Endothelial cell of umbilical vein (primary cell): ENCODE measurements at regions not wholly inside any gene's neighbourhood (a gene's known extent, or its start where the extent isn't known, plus 50 kb on each side); places are given as distances from the start of the nearest gene placed in this dataset.
"Not testable (repeated sequence)": the region's sequence is repeated elsewhere in the genome, so short reads cannot be mapped to it uniquely, and the experiment has no call there.

Experiments
- BruUV-seq: library from RNA; stranded (reverse); fragments of 400-500 nt; replicated peaks from 2 replicates; lab custom pipeline; 2021; lab: Mats Ljungman, UMichigan
- CTCF ChIA-PET: fragments of 300-600, 350-600 bp; sonication (Branson Sonifier 250); formaldehyde crosslinking; loops from one replicate; lab custom pipeline; 2021; ENCODE audit warnings: antibody characterized with exemption, inconsistent platforms; lab: Charles Lee
- POLR2A ChIA-PET: fragments of 300-600, 350-600 bp; sonication (Branson Sonifier 250); formaldehyde crosslinking; loops from one replicate; lab custom pipeline; 2021; ENCODE audit warnings: antibody characterized with exemption, inconsistent platforms; lab: Charles Lee
- DNase-seq: peaks from one replicate; pipeline ENCODE4 v3.0.0-alpha.2; 2011; ENCODE audit warnings: low read depth, low spot score
- FAIRE-seq: peaks from 2 replicates; lab custom pipeline; 2011; peaks lifted over from hg19 to GRCh38; lab: Jason Lieb, UNC
- H2AFZ ChIP-seq: 2 replicates; pipeline ENCODE4 v1.6.0; 2012; ENCODE audit warnings: low read depth, low read length, control low read depth, inconsistent platforms
- H3K27ac ChIP-seq: 2 replicates; pipeline ENCODE4 v1.5.1; 2011; ENCODE audit warnings: low read depth, mild to moderate bottlenecking, control low read depth, low read length, moderate library complexity; ENCODE audit not compliant: insufficient read depth
- H3K27me3 ChIP-seq, 2 experiments: 2 replicates each; pipeline versions ENCODE4 v1.6.0 to v1.6.1; 2011; ENCODE audit warnings: low read length in 2 of 2, mixed read lengths in 1 of 2; ENCODE audit not compliant: control insufficient read depth in 2 of 2, insufficient read depth in 2 of 2
- H3K36me3 ChIP-seq, 2 experiments: 2 replicates in 1 of 2; 3 replicates in 1 of 2; pipeline ENCODE4 v1.5.1; 2011; ENCODE audit warnings: low read length in 2 of 2, mild to moderate bottlenecking in 1 of 2, moderate library complexity in 1 of 2; ENCODE audit not compliant: control insufficient read depth in 2 of 2, insufficient read depth in 2 of 2; ENCODE audit errors: extremely low read depth in 1 of 2
- H3K4me1 ChIP-seq: 3 replicates; pipeline ENCODE4 v1.5.1; 2011; ENCODE audit warnings: mild to moderate bottlenecking, low read length; ENCODE audit not compliant: control insufficient read depth, insufficient read depth; ENCODE audit errors: extremely low read depth
- H3K4me2 ChIP-seq: 2 replicates; pipeline ENCODE4 v1.6.1; 2011; ENCODE audit warnings: low read length, control low read depth, mixed read lengths; ENCODE audit not compliant: insufficient read depth
- H3K4me3 ChIP-seq, 3 experiments: fragments of 200-600 bp in 1 of 3; sonication (generic), shearing (Covaris generic) in 1 of 3; replicated peaks in 1 of 3; 2 replicates each; pipeline ENCODE4 v1.5.1; 2011 to 2016; ENCODE audit warnings: control low read depth in 3 of 3, low read length in 3 of 3, mild to moderate bottlenecking in 2 of 3, inconsistent platforms in 1 of 3, low read depth in 1 of 3, moderate library complexity in 1 of 3; ENCODE audit not compliant: insufficient read depth in 1 of 3
- H3K79me2 ChIP-seq: 2 replicates; pipeline ENCODE4 v1.6.0; 2012; ENCODE audit warnings: low read length, inconsistent platforms; ENCODE audit not compliant: control insufficient read depth, insufficient read depth
- H3K9ac ChIP-seq: replicated peaks from 2 replicates; pipeline ENCODE3; 2011; ENCODE audit warnings: low read length, control low read depth; ENCODE audit not compliant: insufficient read depth; ENCODE audit errors: extremely low read depth
- H3K9me1 ChIP-seq: replicated peaks from 3 replicates; pipeline ENCODE4 v1.6.0; 2011; ENCODE audit warnings: mild to moderate bottlenecking, low read length; ENCODE audit not compliant: control insufficient read depth, insufficient read depth; ENCODE audit errors: extremely low read depth
- H3K9me3 ChIP-seq: replicated peaks from 2 replicates; pipeline ENCODE4 v1.5.1; 2012; ENCODE audit warnings: low read length, inconsistent platforms; ENCODE audit not compliant: control insufficient read depth, insufficient read depth
- H4K20me1 ChIP-seq: replicated peaks from 2 replicates; pipeline ENCODE3; 2011; ENCODE audit warnings: mild to moderate bottlenecking, low read length; ENCODE audit not compliant: control insufficient read depth, insufficient read depth; ENCODE audit errors: extremely low read depth
- EZH2 ChIP-seq: IDR thresholded peaks from 2 replicates; pipeline ENCODE4 v1.6.1; 2012; ENCODE audit warnings: borderline replicate concordance, low read depth, mild to moderate bottlenecking, moderate library complexity, low read length, inconsistent platforms; ENCODE audit not compliant: severe bottlenecking
- FOS ChIP-seq: IDR thresholded peaks from 2 replicates; pipeline ENCODE4 v1.6.1; 2011; ENCODE audit warnings: mild to moderate bottlenecking, low read length, moderate library complexity, borderline replicate concordance; ENCODE audit not compliant: insufficient read depth
- GATA2 ChIP-seq: IDR thresholded peaks from 2 replicates; pipeline ENCODE4 v1.7.0; 2011; ENCODE audit warnings: low read depth, mild to moderate bottlenecking, moderate library complexity, mixed read lengths, low read length; ENCODE audit not compliant: insufficient read length, insufficient read depth
- JUN ChIP-seq: IDR thresholded peaks from 2 replicates; pipeline ENCODE4 v1.6.1; 2011; ENCODE audit warnings: borderline replicate concordance, low read depth; ENCODE audit not compliant: insufficient read length, insufficient read depth
- MAX ChIP-seq: IDR thresholded peaks from 2 replicates; pipeline ENCODE4 v1.6.1; 2011; ENCODE audit not compliant: insufficient read depth, insufficient read length
- MYC ChIP-seq: IDR thresholded peaks from one replicate; pipeline ENCODE4 v1.6.1; 2011; ENCODE audit warnings: mild to moderate bottlenecking, low read depth, low read length
- POLR2A ChIP-seq: IDR thresholded peaks from 2 replicates; pipeline ENCODE4 v1.6.1; 2012; ENCODE audit warnings: low read depth, mild to moderate bottlenecking, control low read depth, low read length
- POLR2AphosphoS5 ChIP-seq: IDR thresholded peaks from 2 replicates; pipeline ENCODE4 v1.6.1; 2012; ENCODE audit warnings: low read depth, mild to moderate bottlenecking, control low read depth, low read length, moderate library complexity; ENCODE audit not compliant: insufficient read depth
- dilution Hi-C: fragments of 300-500 bp; cut with MboI; formaldehyde crosslinking; loops from one replicate; pipeline ENCODE4 v1.15.0; 2019; ENCODE audit warnings: low sequenced_read_pairs; ENCODE audit not compliant: extremely low pct_ligation_motif_present
- intact Hi-C: fragments of 100-400 bp; cut with micrococcal nuclease; formaldehyde crosslinking; loops from one replicate; pipeline ENCODE4 v1.10.0; 2022
- TF ChIP-seq, protein P1 (sequence below), 2 donors: IDR thresholded peaks; 1 replicate in 1 of 2; 2 replicates in 1 of 2; pipeline ENCODE4 v1.5.1; 2011; ENCODE audit warnings: low read length in 2 of 2, mild to moderate bottlenecking in 2 of 2, moderate library complexity in 2 of 2, control low read depth in 1 of 2, inconsistent platforms in 1 of 2, low read depth in 1 of 2; ENCODE audit not compliant: insufficient read depth in 1 of 2; ENCODE audit errors: extremely low read depth in 1 of 2

DNA sequence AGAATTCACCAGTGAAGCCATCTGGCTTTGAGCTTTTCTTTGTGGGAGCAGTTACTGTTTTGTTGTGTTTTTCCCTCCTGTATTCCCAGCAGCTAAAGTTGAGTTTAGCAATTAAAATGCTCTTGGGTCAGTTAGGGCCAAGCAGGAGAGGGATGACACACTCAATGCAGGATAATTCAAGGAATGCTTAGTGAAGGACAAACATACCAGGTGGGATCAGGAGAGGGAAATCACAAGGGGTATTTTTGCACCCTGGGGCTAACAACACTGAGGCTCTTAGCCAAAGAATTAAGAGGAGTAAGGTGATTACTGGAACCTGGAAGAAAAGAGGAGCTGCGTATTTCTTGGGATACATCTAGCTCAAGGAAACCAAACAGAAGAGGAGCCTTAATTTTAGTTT, 82.4 kb upstream of the KCND2 start:
- ChIA-PET CTCF (no interaction called here), POLR2A (no interaction called here)
- H2AFZ ChIP-seq = no peak overlapping the region
- H3K36me3 ChIP-seq = no peaks in the 10 kb centered on the region
- no peaks in the 10 kb centered on the region for H3K9me3 ChIP-seq
- H4K20me1 ChIP-seq = no peaks in the 10 kb centered on the region
- intact Hi-C loops = no loop called here
- no peaks in the 10 kb centered on the region for H3K4me1 ChIP-seq
- H3K27me3 ChIP-seq = no peaks in the 10 kb centered on the region
- H3K79me2 ChIP-seq = no peaks in the 10 kb centered on the region
- TF ChIP-seq GATA2 = no peak
- TF ChIP-seq JUN = no peak
- no peak for TF ChIP-seq POLR2AphosphoS5
- no peak for TF ChIP-seq MAX
- TF ChIP-seq FOS = no peak
- TF ChIP-seq, protein P1, sequence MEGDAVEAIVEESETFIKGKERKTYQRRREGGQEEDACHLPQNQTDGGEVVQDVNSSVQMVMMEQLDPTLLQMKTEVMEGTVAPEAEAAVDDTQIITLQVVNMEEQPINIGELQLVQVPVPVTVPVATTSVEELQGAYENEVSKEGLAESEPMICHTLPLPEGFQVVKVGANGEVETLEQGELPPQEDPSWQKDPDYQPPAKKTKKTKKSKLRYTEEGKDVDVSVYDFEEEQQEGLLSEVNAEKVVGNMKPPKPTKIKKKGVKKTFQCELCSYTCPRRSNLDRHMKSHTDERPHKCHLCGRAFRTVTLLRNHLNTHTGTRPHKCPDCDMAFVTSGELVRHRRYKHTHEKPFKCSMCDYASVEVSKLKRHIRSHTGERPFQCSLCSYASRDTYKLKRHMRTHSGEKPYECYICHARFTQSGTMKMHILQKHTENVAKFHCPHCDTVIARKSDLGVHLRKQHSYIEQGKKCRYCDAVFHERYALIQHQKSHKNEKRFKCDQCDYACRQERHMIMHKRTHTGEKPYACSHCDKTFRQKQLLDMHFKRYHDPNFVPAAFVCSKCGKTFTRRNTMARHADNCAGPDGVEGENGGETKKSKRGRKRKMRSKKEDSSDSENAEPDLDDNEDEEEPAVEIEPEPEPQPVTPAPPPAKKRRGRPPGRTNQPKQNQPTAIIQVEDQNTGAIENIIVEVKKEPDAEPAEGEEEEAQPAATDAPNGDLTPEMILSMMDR (IDR thresholded peaks at IDR 0.05; ENCODE audit: extremely low read depth in 1 of 2, insufficient read depth in 1 of 2, low read depth in 1 of 2, low read length in 2 of 2) = no peak
- TF ChIP-seq POLR2A = no peak
- TF ChIP-seq EZH2 = no peak
- TF ChIP-seq MYC = no peak
- H3K27ac ChIP-seq = no peak overlapping the region
- H3K4me3 ChIP-seq = no peak overlapping the region
- H3K4me2 ChIP-seq = no peak overlapping the region
- no TSS peak for BruUV-seq
- no peak overlapping the region for H3K9ac ChIP-seq
- dilution Hi-C loops = no loop called here
- DNase-seq (no peak), FAIRE-seq (no peak)
- H3K9me1 ChIP-seq = no peaks in the 10 kb centered on the region

- DNase-seq, H2AFZ ChIP-seq, H3K9me1 ChIP-seq, H3K27ac ChIP-seq, H3K4me3 ChIP-seq, intact Hi-C loops, H4K20me1 ChIP-seq, H3K4me1 ChIP-seq, dilution Hi-C loops, BruUV-seq, H3K36me3 ChIP-seq, H3K79me2 ChIP-seq, H3K9me3 ChIP-seq, H3K4me2 ChIP-seq, H3K27me3 ChIP-seq, FAIRE-seq, CTCF ChIA-PET, H3K9ac ChIP-seq, POLR2A ChIA-PET: not testable (repeated sequence)
Measured at GRCh38 chr7:120191423-120191822, 81.6 kb upstream of the KCND2 start.
